Erythroblast (primary cell): ENCODE measurements at regions not wholly inside any gene's neighbourhood (a gene's known extent, or its start where the extent isn't known, plus 50 kb on each side); places are given as distances from the start of the nearest gene placed in this dataset.

Experiments
- DNase-seq, 2 experiments: peaks; one replicate each; lab custom pipeline; 2025; lab: John Stamatoyannopoulos, UW
- GATA1 ChIP-seq: IDR thresholded peaks from 2 replicates; pipeline ENCODE4 v1.6.1; 2011; ENCODE audit warnings: low read depth, mild to moderate bottlenecking, control low read depth, low read length, moderate library complexity
- POLR2A ChIP-seq: IDR thresholded peaks from 2 replicates; pipeline ENCODE4 v1.6.1; 2011; ENCODE audit warnings: mild to moderate bottlenecking, low read length

DNA sequence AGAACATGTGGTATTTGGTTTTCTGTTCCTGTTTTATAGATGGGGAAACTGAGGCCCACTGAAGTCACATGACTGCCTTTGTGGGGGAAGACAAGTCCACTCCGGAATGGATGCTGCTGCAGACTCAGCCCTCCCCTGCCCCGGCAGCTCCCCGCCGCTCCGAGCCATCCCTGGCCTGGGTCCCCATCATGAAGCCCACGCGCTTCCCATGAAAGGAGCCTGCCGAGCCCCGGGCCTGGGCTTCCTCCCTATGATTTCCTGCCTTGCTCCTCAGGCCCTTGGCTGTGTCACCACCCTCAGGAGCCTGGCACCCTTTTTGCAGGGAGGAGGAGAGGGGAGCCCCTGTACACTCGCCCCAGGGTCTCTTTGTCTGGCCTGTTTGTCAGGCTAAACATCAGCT is 125.3 kb upstream of the FOXF1 start:
- TF ChIP-seq GATA1 (no peak), POLR2A (no peak)
- DNase-seq, result no peak

DNA sequence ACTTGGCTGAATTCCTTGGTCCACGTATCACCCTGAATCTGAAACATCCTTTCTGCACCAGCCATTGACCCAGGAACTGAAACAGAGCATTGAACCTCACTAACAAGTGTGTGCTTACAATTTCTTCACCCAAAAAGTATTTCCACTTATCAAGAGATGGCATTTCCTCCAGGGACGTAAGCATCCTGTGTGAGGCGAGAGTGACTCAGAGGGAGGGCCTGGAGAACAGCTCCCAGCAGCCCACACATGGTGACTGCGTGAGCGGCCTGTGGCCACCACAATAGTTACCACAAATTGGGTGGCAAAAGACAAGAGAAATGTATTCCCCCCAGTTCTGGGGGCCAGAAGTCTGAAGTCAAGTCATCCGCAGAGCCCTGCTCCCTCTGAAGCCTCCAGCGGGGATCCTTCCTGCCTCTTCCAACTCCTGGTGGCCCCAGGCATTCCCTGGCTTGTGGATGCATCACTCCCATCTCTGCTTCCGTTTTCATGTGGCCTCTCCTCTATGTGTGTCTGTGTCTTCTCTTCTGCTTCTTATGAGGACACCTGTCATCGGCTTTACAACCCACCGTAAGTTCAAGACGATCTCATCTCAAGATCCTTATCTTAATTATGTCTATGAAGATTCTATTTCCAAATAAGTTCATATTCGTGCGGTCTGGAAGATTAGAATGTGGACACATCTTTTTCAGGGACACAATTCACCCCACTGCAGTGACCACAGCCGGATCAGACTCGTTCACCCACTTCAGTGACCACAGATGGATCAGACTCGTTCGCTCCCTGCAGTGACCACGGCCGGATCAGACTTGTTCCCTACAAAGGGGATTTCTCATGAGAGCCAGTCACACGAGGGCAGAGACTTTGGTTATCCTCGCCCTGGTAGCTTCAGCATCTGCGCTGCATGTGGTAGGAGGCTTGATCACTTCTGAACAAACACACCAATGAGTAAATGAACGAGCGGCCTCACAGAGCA is 122.6 kb upstream of the FOXF1 start:
- DNase-seq, result no peak
- no peak for TF ChIP-seq GATA1
- no peak for TF ChIP-seq POLR2A

DNA sequence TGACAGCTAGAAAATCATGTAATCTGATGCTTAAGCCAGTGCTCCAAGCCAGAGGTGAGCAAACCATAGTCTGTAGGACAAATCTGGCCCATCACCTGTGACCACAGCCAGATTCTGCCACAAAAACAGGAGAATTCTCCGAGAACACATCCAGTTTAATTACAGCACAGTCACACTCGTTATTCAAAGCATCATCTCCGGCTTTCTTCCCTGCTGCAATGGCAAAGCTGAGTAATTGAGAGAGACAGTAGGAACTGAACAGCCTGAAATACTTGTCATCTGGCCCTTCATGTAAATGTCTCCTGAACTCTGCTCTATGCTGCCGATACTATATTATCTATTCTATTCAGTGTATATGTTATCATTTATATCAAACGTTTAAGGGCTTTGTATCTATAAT is 121.4 kb upstream of the FOXF1 start:
- TF ChIP-seq GATA1 (no peak), POLR2A (no peak)
- DNase-seq, result no peak

DNA sequence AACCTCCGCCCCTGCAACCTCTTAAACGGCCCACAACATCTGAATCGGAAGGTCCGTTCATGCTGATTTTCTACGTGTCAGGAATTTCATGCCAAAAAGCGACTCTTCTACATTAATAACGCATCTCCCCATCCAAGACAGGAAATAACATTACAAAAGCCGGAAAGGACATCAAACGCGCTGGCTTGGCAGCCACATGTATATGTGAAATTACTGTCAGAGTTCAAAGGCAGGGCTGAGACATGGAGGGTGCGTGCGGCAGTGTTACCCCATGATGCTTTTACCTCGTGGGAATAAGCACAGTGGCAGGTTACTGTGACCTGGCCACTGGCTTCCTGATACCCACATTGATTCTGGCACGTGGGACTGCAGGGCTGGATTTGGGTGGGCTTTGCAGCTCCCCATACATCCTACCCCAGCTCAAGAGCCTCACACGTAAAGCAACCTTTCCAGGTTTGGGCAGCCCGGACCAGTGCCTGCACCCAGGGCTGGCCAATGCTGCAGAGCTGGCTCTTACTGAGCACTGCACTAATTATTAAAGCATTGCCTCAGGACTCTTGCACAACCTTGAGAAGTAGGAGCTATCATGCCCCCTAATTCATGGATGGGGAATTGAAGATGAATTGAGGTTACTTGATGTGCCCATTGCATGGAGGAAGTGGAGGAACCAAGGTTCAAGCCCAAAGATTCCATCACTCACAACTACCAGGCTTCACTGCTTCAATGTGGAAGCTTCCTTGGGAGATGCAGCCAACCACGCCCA is 120.6 kb upstream of the FOXF1 start:
- TF ChIP-seq GATA1 (no peak), POLR2A (no peak)
- no peak for DNase-seq

DNA sequence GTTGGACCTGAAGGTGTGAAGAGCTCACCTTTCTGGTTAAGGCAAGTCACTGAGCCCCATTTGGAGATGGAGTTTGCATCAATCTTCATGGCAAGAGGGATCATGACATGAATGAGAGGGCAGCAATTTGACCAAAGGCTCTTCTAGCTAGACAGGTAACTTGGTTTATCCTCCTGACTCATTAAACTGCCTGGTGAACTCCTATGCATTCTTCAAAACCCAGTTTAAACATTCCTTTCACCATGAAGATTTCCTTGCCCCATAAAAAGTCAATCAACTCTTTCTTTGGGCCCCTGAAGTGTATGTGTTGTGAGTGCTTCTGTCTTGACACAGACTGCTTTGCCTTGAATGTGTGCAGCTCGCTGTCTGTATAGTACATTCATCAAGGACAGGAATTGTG is 120.0 kb upstream of the FOXF1 start:
- TF ChIP-seq GATA1 (no peak), POLR2A (no peak)
- DNase-seq, result no peak

DNA sequence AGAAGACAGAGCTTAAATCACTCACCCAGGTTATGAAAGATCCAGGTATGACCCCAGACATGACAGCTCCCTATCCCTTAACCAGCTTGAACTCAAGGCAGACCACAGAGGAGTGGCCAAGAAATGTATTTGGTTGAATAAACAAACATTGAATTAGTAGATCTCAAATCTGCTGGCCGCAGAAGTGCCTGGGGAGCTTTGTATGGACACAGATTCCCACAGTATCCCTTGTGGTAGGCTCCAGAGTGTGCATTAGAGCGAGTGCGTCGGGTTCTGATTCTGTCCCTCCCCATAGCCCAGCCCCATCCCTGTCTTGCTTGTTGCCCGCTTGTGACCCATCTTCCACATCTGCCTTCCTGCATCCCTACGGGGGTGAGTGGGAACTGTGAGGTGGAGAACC is 118.8 kb upstream of the FOXF1 start:
- DNase-seq, result no peak
- no peak for TF ChIP-seq GATA1
- TF ChIP-seq POLR2A, result no peak

DNA sequence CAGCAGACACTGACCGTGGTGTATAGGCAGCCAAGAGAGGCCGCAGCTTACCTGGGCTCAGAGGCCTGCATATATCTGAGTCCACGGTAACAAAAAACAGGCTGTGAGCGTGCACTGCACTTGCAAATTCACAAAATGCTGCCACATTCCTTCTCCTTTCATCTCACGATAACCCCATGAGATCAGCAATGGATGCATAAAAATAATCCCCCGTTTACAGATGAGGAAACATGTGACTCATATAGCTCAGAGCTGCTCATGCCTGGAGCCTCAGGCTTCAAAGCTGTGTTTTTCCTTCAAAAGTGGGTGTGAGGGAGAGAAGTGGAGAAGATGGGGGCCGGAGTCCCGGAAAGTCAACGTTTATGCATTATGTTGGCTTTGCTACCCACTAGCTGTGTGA is 118.3 kb upstream of the FOXF1 start:
- TF ChIP-seq POLR2A, result no peak
- TF ChIP-seq GATA1, result no peak
- no peak for DNase-seq

DNA sequence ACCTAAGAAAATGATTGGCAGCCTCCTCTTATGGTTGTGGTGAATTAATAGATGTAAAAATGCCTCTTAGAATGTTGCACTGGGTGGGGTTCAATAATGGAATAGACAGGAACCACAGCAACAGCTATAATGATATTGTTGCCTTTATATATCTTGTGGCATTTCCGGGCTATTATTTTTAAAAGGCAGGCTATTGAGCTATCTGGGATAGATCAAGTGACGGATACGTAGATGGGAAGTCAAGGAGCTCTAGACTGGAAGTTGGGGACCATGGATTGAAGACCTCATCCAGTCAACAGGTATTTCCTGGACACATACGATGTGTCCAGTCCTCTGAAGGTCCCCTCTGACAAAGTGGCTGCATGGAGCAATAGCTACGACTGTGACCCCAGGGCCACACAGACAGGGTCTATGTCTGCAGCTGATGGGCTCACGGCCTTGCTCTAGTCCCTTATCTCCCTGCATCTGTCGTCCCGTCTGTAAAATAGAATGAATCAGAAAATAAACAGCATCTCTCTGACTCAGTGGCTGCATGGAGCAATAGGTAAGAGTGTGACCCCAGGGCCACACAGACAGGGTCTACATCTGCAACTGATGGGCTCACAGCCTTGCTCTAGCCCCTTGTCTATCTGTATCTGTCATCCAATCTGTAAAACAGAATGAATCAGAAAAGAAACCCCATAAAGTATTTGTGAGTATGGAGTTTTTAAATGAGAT is 117.7 kb upstream of the FOXF1 start:
- TF ChIP-seq GATA1 (no peak), POLR2A (no peak)
- no peak for DNase-seq

DNA sequence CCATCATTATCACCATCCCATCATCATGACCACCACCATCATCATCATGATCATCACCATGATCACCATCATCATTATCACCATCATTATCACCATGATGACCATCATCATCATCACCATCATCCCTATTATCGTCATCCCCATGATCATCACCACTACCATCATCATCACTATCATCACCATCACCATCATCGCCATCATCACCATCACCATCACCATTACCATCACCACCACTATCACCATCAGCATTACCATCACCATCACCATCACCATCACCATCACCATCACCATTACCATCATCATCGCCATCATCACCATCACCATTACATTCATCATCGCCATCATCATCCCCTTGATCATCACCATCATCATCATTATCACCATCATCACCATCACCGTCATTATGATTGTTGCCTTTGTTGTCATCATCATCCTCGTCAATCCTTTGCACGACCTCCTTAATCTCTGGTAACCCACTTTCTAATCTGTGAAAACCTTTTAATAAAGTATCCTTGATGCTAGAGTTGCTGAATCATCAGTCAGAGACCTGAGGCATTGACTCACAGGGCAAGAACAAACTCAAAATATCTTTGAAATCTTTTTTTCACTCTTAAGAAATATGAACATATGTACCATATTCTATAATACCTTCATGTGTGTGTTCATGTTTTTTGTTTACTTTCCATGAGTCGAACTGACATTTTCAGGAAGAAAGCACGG is 116.3 kb upstream of the FOXF1 start:
- TF ChIP-seq GATA1, result no peak
- no peak for TF ChIP-seq POLR2A
- DNase-seq, result no peak

DNA sequence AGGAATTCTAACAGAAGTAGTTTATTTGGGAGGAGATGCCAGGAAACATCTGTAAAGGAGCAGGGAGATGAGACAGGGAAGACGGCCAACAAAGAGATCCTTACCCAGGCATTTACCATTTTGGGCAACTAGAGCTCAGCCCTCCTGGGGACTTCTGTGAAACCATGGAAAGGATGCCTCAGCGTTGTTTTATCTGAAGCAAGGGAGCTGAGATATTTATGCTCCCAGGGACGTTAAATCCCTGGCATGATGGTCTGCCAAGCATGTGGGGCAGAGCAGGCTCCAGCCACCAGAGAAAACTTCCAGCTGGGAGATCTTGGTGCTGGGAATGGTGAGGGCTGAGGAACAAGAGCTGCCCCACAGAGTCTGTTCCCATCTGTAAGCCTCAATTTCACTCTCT is 114.8 kb upstream of the FOXF1 start:
- DNase-seq, result no peak
- TF ChIP-seq POLR2A (no peak), GATA1 (no peak)

DNA sequence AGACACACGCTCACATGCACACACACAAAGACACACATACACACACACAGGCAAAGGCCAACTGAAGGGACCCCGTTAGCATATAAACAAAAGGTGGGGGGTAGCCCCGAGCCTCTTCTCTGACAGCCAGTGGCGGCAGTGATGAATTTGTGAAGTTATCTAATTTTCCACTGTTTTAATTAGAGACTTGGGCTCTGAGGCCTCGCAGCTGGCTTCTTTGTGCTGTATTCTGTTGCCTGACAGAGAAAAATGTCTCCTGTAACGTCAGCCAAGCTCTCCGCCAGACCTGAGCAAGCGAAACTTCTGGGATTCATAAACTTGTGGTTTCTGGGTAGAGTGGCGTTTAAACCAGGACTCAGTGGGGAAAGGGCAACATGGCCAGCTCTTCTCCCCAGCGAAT is 113.9 kb upstream of the FOXF1 start:
- no peak for TF ChIP-seq POLR2A
- TF ChIP-seq GATA1, result no peak
- no peak for DNase-seq

DNA sequence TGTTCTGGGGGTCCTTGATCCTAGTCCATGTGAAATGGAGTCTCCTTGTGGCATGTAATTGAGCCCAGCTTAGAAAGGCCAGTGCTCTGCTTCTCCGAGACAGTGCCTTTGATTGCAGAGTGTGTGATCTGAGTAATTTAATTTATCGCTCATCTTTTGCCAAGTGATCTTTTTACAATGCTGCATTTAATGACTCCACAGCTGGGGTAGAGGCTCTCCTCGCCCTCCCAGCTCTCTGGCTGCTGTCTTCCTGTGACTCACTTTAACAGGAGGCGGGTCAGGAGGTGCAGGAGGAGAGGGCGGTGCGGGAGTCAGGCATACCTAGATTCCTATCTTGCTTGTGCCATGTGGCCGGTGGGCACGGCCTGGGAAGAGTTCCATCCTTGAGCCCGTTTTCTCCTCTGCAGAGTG is 113.4 kb upstream of the FOXF1 start:
- DNase-seq, result no peak
- TF ChIP-seq POLR2A (no peak), GATA1 (no peak)

DNA sequence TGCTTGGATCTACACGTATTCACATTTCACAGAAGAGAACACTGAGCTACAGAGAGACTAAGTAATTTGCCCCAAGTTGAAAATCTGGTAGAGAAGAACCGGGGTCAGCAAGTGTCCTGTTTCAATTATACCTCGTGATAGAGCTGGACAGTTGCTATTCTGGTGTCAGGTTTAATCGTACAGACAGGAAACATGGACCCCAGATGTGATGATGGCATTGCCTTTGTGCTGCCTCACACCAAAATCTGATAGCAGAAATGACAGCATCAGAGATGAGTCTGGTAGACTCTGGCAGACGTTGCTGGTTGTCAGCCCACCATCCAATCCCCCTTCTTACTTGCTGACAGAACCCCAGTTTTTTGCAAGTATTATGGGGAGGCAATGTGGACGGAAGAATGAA is 112.1 kb upstream of the FOXF1 start:
- TF ChIP-seq POLR2A (no peak), GATA1 (no peak)
- DNase-seq, result no peak
